ENCODE measurements at regions not wholly inside any gene's neighbourhood (a gene's known extent, or its start where the extent isn't known, plus 50 kb on each side); places are given as distances from the start of the nearest gene placed in this dataset.

- TF ChIP-seq CTCF (conservative IDR thresholded peaks at IDR 0.05), result no peak
- no peak for TF ChIP-seq ZFX (IDR thresholded peaks at IDR 0.05)
Measured at GRCh38 chr6:3584606-3585005, 127.8 kb upstream of the SLC22A23 start.
